IMR-90 (cell line): ENCODE measurements at regions not wholly inside any gene's neighbourhood (a gene's known extent, or its start where the extent isn't known, plus 50 kb on each side); places are given as distances from the start of the nearest gene placed in this dataset.

ENCODE experiments used
- ATAC-seq: fragments of 200-7000 bp; cut with Tn5 transposase; 2 replicates; pipeline ENCODE4 v1.9.1; 2020; ENCODE audit warnings: low read depth, mild to moderate bottlenecking, moderate library complexity
- BruUV-seq: library from RNA; stranded (reverse); fragments of 400-500 nt; replicated peaks from 2 replicates; lab custom pipeline; 2021; lab: Mats Ljungman, UMichigan
- CTCF ChIA-PET: fragments of 300-600 bp; formaldehyde crosslinking; extraction: SDS; loops from one replicate; lab custom pipeline; 2021; ENCODE audit warnings: antibody characterized with exemption; lab: Yijun Ruan, JAX
- POLR2A ChIA-PET: fragments of 300-600 bp; sonication (Branson Sonifier 250); formaldehyde crosslinking; loops from one replicate; lab custom pipeline; 2022; ENCODE audit warnings: antibody characterized with exemption; ENCODE audit not compliant: unreplicated experiment; lab: Charles Lee
- DNase-seq: peaks from one replicate; pipeline ENCODE4 v3.0.0; 2013
- H2AFZ ChIP-seq: replicated peaks from 2 replicates; pipeline ENCODE3; 2013; ENCODE audit warnings: low read length, mild to moderate bottlenecking; ENCODE audit not compliant: poor library complexity
- H2AK5ac ChIP-seq: 2 replicates; pipeline ENCODE4 v1.6.1; 2013; ENCODE audit warnings: low read depth, low read length, inconsistent platforms
- H2AK9ac ChIP-seq: replicated peaks from 2 replicates; pipeline ENCODE3; 2013; ENCODE audit warnings: mild to moderate bottlenecking, low read depth, low read length, moderate library complexity; ENCODE audit not compliant: poor library complexity
- H2BK120ac ChIP-seq: 2 replicates; pipeline ENCODE4 v1.6.1; 2013; ENCODE audit warnings: low read depth, low read length, inconsistent platforms
- H2BK15ac ChIP-seq: 3 replicates; pipeline ENCODE4 v1.6.1; 2013; ENCODE audit warnings: low read depth, low read length, inconsistent platforms
- H2BK20ac ChIP-seq: 2 replicates; pipeline ENCODE4 v1.6.1; 2013; ENCODE audit warnings: low read depth, mild to moderate bottlenecking, inconsistent platforms, low read length, moderate library complexity
- H2BK5ac ChIP-seq: 2 replicates; pipeline ENCODE4 v1.6.1; 2013; ENCODE audit warnings: mild to moderate bottlenecking, low read depth, low read length, inconsistent platforms; ENCODE audit not compliant: poor library complexity, severe bottlenecking
- H3K14ac ChIP-seq: replicated peaks from 2 replicates; pipeline ENCODE4 v1.6.1; 2013; ENCODE audit warnings: low read depth, low read length, inconsistent platforms
- H3K18ac ChIP-seq: 2 replicates; pipeline ENCODE4 v1.6.1; 2013; ENCODE audit warnings: low read depth, low read length, control low read depth
- H3K23ac ChIP-seq: 2 replicates; pipeline ENCODE4 v1.6.1; 2013; ENCODE audit warnings: low read depth, low read length, inconsistent platforms
- H3K27ac ChIP-seq: 2 replicates; pipeline ENCODE4 v1.5.1; 2013; ENCODE audit warnings: mild to moderate bottlenecking, control low read depth, low read length; ENCODE audit not compliant: insufficient read depth
- H3K27me3 ChIP-seq: 2 replicates; pipeline ENCODE4 v1.6.1; 2013; ENCODE audit warnings: low read length; ENCODE audit not compliant: control insufficient read depth, insufficient read depth
- H3K36me3 ChIP-seq: 2 replicates; pipeline ENCODE4 v1.6.1; 2013; ENCODE audit warnings: low read length, mixed read lengths; ENCODE audit not compliant: control insufficient read depth, insufficient read depth
- H3K4ac ChIP-seq: 2 replicates; pipeline ENCODE4 v1.6.1; 2013; ENCODE audit warnings: low read depth, low read length, inconsistent platforms
- H3K4me1 ChIP-seq: 2 replicates; pipeline ENCODE4 v1.6.1; 2013; ENCODE audit warnings: low read length, mixed read lengths; ENCODE audit not compliant: control insufficient read depth, insufficient read depth
- H3K4me2 ChIP-seq: 2 replicates; pipeline ENCODE4 v1.6.1; 2013; ENCODE audit warnings: low read depth, mild to moderate bottlenecking, control low read depth, low read length, moderate library complexity
- H3K4me3 ChIP-seq: 2 replicates; pipeline ENCODE4 v1.5.1; 2013; ENCODE audit warnings: low read depth, mild to moderate bottlenecking, control low read depth, low read length, moderate library complexity; ENCODE audit not compliant: insufficient read depth
- H3K56ac ChIP-seq: 2 replicates; pipeline ENCODE4 v1.6.1; 2013; ENCODE audit warnings: low read length, inconsistent platforms; ENCODE audit not compliant: insufficient read depth; ENCODE audit errors: extremely low read depth
- H3K79me1 ChIP-seq, 2 experiments: 2 replicates each; pipeline ENCODE4 v1.6.1; 2013; ENCODE audit warnings: low read length in 2 of 2, inconsistent platforms in 1 of 2, low read depth in 1 of 2
- H3K9ac ChIP-seq: 2 replicates; pipeline ENCODE4 v1.6.1; 2013; ENCODE audit warnings: low read depth, low read length, control low read depth
- H3K9me1 ChIP-seq: 2 replicates; pipeline ENCODE4 v1.6.1; 2013; ENCODE audit warnings: low read length, inconsistent platforms; ENCODE audit not compliant: insufficient read depth
- H3K9me3 ChIP-seq: 2 replicates; pipeline ENCODE4 v1.6.1; 2013; ENCODE audit warnings: low read length; ENCODE audit not compliant: control insufficient read depth, insufficient read depth
- H4K20me1 ChIP-seq: 2 replicates; pipeline ENCODE4 v1.6.1; 2013; ENCODE audit warnings: low read length, inconsistent platforms; ENCODE audit not compliant: insufficient read depth
- H4K5ac ChIP-seq: 2 replicates; pipeline ENCODE4 v1.6.1; 2013; ENCODE audit warnings: mild to moderate bottlenecking, low read depth, low read length, control low read depth
- H4K8ac ChIP-seq, 2 experiments: 2 replicates each; pipeline ENCODE4 v1.6.1; 2013; ENCODE audit warnings: low read depth in 2 of 2, low read length in 2 of 2, control low read depth in 1 of 2, inconsistent platforms in 1 of 2
- H4K91ac ChIP-seq: 2 replicates; pipeline ENCODE4 v1.6.1; 2013; ENCODE audit warnings: low read depth, low read length, inconsistent platforms; ENCODE audit not compliant: insufficient read depth
- BHLHE40 ChIP-seq: fragments of 150-350 bp; IDR thresholded peaks from 2 replicates; pipeline ENCODE4 v1.6.1; 2016; ENCODE audit warnings: mild to moderate bottlenecking, low read depth, low read length
- CHD1 ChIP-seq: IDR thresholded peaks from 2 replicates; pipeline ENCODE4 v1.6.1; 2012; ENCODE audit warnings: low read depth, low read length, improper control_type of control experiment
- MAZ ChIP-seq: IDR thresholded peaks from 2 replicates; pipeline ENCODE4 v1.6.1; 2012; ENCODE audit warnings: low read depth, mild to moderate bottlenecking, low read length, improper control_type of control experiment, moderate library complexity, borderline replicate concordance
- MXI1 ChIP-seq: IDR thresholded peaks from 2 replicates; pipeline ENCODE4 v1.6.1; 2012; ENCODE audit warnings: low read depth, mild to moderate bottlenecking, low read length, moderate library complexity, borderline replicate concordance
- RAD21 ChIP-seq: IDR thresholded peaks from 2 replicates; pipeline ENCODE4 v1.6.1; 2012; ENCODE audit warnings: low read length, improper control_type of control experiment
- RFX5 ChIP-seq: IDR thresholded peaks from 2 replicates; pipeline ENCODE4 v1.8.0; 2012; ENCODE audit warnings: low read depth, mild to moderate bottlenecking, low read length, moderate library complexity
- WGBS, 2 experiments: methylation state at CpG; one replicate each; pipeline versions ENCODE4 v1.1.5 to v1.1.7; 2013; ENCODE audit warnings: missing lambda C conversion rate in 2 of 2; ENCODE audit not compliant: insufficient read length in 1 of 2; ENCODE audit errors: extremely low coverage in 2 of 2; 5-methylcytosine and 5-hydroxymethylcytosine counted together
- dilution Hi-C: fragments of 300-500 bp; cut with HindIII; formaldehyde crosslinking; loops from one replicate; pipeline ENCODE4 v1.14.3; 2018; ENCODE audit warnings: low sequenced_read_pairs; ENCODE audit not compliant: unreplicated experiment
- in situ Hi-C: fragments of 300-500 bp; cut with MboI; formaldehyde crosslinking; loops from 3 replicates; pipeline ENCODE4 v1.14.3; 2019; ENCODE audit warnings: low sequenced_read_pairs, inconsistent platforms, mixed read lengths
- intact Hi-C: fragments of 100-400 bp; cut with micrococcal nuclease; formaldehyde crosslinking; loops from 2 replicates; pipeline ENCODE4 v1.10.0; 2022
- TF ChIP-seq, protein P1 (sequence below): fragments of 150-350 bp; IDR thresholded peaks from 2 replicates; pipeline ENCODE4 v1.6.1; 2017; ENCODE audit warnings: mild to moderate bottlenecking, antibody characterized with exemption, low read length, low read depth

DNA sequence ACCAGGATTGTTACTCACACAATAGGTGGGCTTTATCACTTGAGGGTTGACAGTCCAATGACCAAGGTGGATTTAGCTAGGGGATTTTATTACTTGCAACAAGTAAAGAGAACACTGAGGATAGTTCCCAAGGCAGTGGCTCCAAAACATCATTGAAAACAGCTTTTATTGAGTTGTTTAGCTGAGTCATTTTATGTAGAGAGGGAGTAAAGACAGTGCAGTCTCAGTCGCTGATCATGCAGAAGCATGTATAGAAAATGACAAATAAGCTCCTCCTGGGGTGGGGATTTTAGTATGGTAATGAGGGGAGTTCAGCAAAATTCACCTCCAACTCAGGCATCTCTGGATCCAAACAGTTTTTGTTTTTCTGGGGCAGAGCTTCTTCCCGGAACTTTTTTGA, 163.0 kb upstream of the CCDC179 start:
- Histone ChIP-seq H2BK15ac (peak overlapping the region; percentile 89; the same call in 2 of the 3 replicates), H3K36me3 (no peaks in the 10 kb centered on the region), H3K9ac (0 out of 2 replicates have a peak overlapping the region, but pooled peaks have one; percentile 3), H3K9me1 (peaks cover 4% of the 10 kb centered on the region; the same call in 1 of the 2 replicates), H3K4ac (peak overlapping the region; percentile 93), H2AFZ (peak overlapping the region; percentile 4), H2BK5ac (peak overlapping the region; percentile 13), H3K23ac (peak overlapping the region; percentile 18; the same call in 1 of the 2 replicates), H3K27me3 (no peaks in the 10 kb centered on the region), H4K91ac (peak overlapping the region; percentile 81), H3K14ac (peak overlapping the region; percentile 61), H4K5ac (peak overlapping the region; percentile 98), H3K56ac (0 out of 2 replicates have a peak overlapping the region, but pooled peaks have one; percentile 13), H4K8ac (peak overlapping the region; percentile 50 to 86; a peak in 3 of 4 replicates), H3K4me1 (0 out of 2 replicates have a peak, but pooled peaks cover 3% of the 10 kb centered on the region), H2BK120ac (peak overlapping the region; percentile 76), H4K20me1 (no peaks in the 10 kb centered on the region), H2BK20ac (peak overlapping the region; percentile 97), H3K79me1 (peaks cover 0 to 4% of the 10 kb centered on the region in 2 experiments; a peak in 1 of 4 replicates), H3K18ac (peak overlapping the region; percentile 69), H3K9me3 (no peaks in the 10 kb centered on the region), H3K27ac (peak overlapping the region; percentile 41; the same call in 1 of the 2 replicates), H2AK9ac (no peak overlapping the region), H2AK5ac (peak overlapping the region; percentile 75; the same call in 1 of the 2 replicates), H3K4me3 (no peak overlapping the region), H3K4me2 (no peak overlapping the region)
- dilution Hi-C loops = no loop called here
- TF ChIP-seq MXI1 (no peak), CHD1 (no peak), MAZ (no peak), RFX5 (no peak), BHLHE40 (no peak), RAD21 (no peak)
- TF ChIP-seq, protein P1, sequence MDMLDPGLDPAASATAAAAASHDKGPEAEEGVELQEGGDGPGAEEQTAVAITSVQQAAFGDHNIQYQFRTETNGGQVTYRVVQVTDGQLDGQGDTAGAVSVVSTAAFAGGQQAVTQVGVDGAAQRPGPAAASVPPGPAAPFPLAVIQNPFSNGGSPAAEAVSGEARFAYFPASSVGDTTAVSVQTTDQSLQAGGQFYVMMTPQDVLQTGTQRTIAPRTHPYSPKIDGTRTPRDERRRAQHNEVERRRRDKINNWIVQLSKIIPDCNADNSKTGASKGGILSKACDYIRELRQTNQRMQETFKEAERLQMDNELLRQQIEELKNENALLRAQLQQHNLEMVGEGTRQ = no peak
- DNase-seq = peak; percentile 2
- intact Hi-C loops = loop anchor here (10.0 kb wide), 2 partner anchors 521 to 1471 kb away; partner anchors contain the start of gene LUZP2
- CTCF ChIA-PET = interaction anchor here (1.6 kb wide), 1 partner anchor 91 kb away, joined by 3 read pairs; no protein-coding TSS in a partner anchor
- ATAC-seq = no peak
- no CpG with 5 or more reads among the region's 2 CpGs for WGBS, 2 experiments
- in situ Hi-C loops = loop anchor here (10.0 to 25.0 kb wide), 2 partner anchors 91 to 1364 kb away; no protein-coding TSS in a partner anchor
- BruUV-seq = no TSS peak
- POLR2A ChIA-PET = no interaction called here
